Brain pericyte (primary cell): ENCODE measurements at regions not wholly inside any gene's neighbourhood (a gene's known extent, or its start where the extent isn't known, plus 50 kb on each side); places are given as distances from the start of the nearest gene placed in this dataset.
"Not testable (repeated sequence)": the region's sequence is repeated elsewhere in the genome, so short reads cannot be mapped to it uniquely, and the experiment has no call there.

Source experiments
- DNase-seq: peaks from one replicate; pipeline ENCODE4 v3.0.0-alpha.2; 2012; ENCODE audit warnings: low read depth, low spot score

GRCh38 chr12:27863839-27864238 is 83.8 kb upstream of the MANSC4 start:
- DNase-seq: no peak

- no peak for DNase-seq
These were observed 81.6 kb upstream of the MANSC4 start for GRCh38 chr12:27861428-27862167.

- DNase-seq: no peak
These were observed 79.6 kb upstream of the MANSC4 start for GRCh38 chr12:27859648-27860047.

- DNase-seq: not testable (repeated sequence)
These were observed 77.0 kb upstream of the MANSC4 start for GRCh38 chr12:27857006-27857405.

- no peak for DNase-seq
These were observed 72.7 kb upstream of the MANSC4 start for GRCh38 chr12:27852742-27853141.
